Esophagus squamous epithelium (tissue), 4 donors: ENCODE measurements at regions not wholly inside any gene's neighbourhood (a gene's known extent, or its start where the extent isn't known, plus 50 kb on each side); places are given as distances from the start of the nearest gene placed in this dataset.

ENCODE experiments used
- POLR2A ChIP-seq, 4 donors: fragments of 450-650 bp; IDR thresholded peaks; one replicate each; pipeline ENCODE4 v1.6.1; 2017; ENCODE audit warnings: antibody characterized with exemption in 4 of 4, mild to moderate bottlenecking in 4 of 4, moderate library complexity in 3 of 4
- TF ChIP-seq, protein P1 (sequence below), 6 experiments: fragments of 450-650 bp in 4 of 6; fragments of 200-600 bp in 2 of 6; sonication (generic) in 2 of 6; IDR thresholded peaks; one replicate each; pipeline ENCODE4 v1.5.1; 2016 to 2019; ENCODE audit warnings: antibody characterized with exemption in 6 of 6, mild to moderate bottlenecking in 4 of 6, moderate library complexity in 4 of 6

DNA sequence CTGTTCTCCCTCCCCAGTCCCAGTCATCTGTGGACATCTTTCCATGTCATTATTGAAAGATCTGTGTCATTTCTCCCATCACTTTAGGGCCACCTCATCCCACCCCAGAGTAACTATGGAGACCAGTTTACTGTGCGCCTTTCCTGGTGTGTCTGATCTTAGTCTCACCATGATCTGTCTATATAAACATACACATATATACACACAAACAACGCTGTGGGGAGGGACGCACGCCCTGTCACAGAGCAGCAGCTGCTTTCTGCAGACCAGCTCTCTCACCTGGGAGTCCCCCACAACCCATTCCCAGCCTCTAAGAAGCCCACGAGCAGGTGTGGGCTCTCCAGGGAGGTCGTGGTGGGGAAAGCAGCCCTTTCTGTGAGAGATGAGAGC is 68.1 kb upstream of the TOX2 start:
- TF ChIP-seq, protein P1, sequence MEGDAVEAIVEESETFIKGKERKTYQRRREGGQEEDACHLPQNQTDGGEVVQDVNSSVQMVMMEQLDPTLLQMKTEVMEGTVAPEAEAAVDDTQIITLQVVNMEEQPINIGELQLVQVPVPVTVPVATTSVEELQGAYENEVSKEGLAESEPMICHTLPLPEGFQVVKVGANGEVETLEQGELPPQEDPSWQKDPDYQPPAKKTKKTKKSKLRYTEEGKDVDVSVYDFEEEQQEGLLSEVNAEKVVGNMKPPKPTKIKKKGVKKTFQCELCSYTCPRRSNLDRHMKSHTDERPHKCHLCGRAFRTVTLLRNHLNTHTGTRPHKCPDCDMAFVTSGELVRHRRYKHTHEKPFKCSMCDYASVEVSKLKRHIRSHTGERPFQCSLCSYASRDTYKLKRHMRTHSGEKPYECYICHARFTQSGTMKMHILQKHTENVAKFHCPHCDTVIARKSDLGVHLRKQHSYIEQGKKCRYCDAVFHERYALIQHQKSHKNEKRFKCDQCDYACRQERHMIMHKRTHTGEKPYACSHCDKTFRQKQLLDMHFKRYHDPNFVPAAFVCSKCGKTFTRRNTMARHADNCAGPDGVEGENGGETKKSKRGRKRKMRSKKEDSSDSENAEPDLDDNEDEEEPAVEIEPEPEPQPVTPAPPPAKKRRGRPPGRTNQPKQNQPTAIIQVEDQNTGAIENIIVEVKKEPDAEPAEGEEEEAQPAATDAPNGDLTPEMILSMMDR (IDR thresholded peaks at IDR 0.05) = no peak
- no peak for TF ChIP-seq POLR2A (IDR thresholded peaks at IDR 0.05)
